Keratinocyte (primary cell): ENCODE measurements at regions not wholly inside any gene's neighbourhood (a gene's known extent, or its start where the extent isn't known, plus 50 kb on each side); places are given as distances from the start of the nearest gene placed in this dataset.

ENCODE experiments used
- DNase-seq: peaks from one replicate; pipeline ENCODE4 v3.0.0-alpha.2; 2011; ENCODE audit warnings: low read depth, missing footprints, low spot score
- FAIRE-seq: peaks from 2 replicates; lab custom pipeline; 2011; peaks lifted over from hg19 to GRCh38; lab: Jason Lieb, UNC
- H2AFZ ChIP-seq: 2 replicates; pipeline ENCODE4 v1.6.0; 2012; ENCODE audit warnings: low read length, control low read depth, inconsistent platforms; ENCODE audit not compliant: control insufficient read depth
- H3K27ac ChIP-seq: 2 replicates; pipeline ENCODE4 v1.5.1; 2011; ENCODE audit warnings: low read length; ENCODE audit not compliant: control insufficient read depth, insufficient read depth
- H3K27me3 ChIP-seq: 3 replicates; pipeline ENCODE4 v1.6.0; 2011; ENCODE audit warnings: low read length; ENCODE audit not compliant: control insufficient read depth, insufficient read depth; ENCODE audit errors: extremely low read depth
- H3K36me3 ChIP-seq, 2 experiments: 2 replicates in 1 of 2; 3 replicates in 1 of 2; pipeline ENCODE4 v1.5.1; 2011; ENCODE audit warnings: low read length in 2 of 2, mild to moderate bottlenecking in 1 of 2; ENCODE audit not compliant: control insufficient read depth in 2 of 2, insufficient read depth in 2 of 2; ENCODE audit errors: extremely low read depth in 1 of 2
- H3K4me1 ChIP-seq: 3 replicates; pipeline ENCODE4 v1.5.1; 2011; ENCODE audit warnings: low read length; ENCODE audit not compliant: control insufficient read depth, insufficient read depth; ENCODE audit errors: extremely low read depth
- H3K4me2 ChIP-seq: 3 replicates; pipeline ENCODE4 v1.6.0; 2011; ENCODE audit warnings: low read depth, low read length; ENCODE audit not compliant: control insufficient read depth, insufficient read depth; ENCODE audit errors: extremely low read depth
- H3K4me3 ChIP-seq, 3 experiments: fragments of 200-600 bp in 1 of 3; sonication (generic) in 1 of 3; 2 replicates in 2 of 3; 3 replicates in 1 of 3; pipeline ENCODE4 v1.5.1; 2011 to 2016; ENCODE audit warnings: low read length in 3 of 3, mild to moderate bottlenecking in 3 of 3, control low read depth in 2 of 3, inconsistent platforms in 1 of 3, low read depth in 1 of 3, mixed read lengths in 1 of 3, mixed run types in 1 of 3, moderate library complexity in 1 of 3; ENCODE audit not compliant: control insufficient read depth in 2 of 3, insufficient read depth in 2 of 3; ENCODE audit errors: extremely low read depth in 1 of 3
- H3K79me2 ChIP-seq: 2 replicates; pipeline ENCODE4 v1.6.0; 2012; ENCODE audit warnings: low read length; ENCODE audit not compliant: control insufficient read depth, insufficient read depth
- H3K9ac ChIP-seq: 3 replicates; pipeline ENCODE4 v1.6.0; 2011; ENCODE audit warnings: low read length; ENCODE audit not compliant: control insufficient read depth, insufficient read depth; ENCODE audit errors: extremely low read depth
- H3K9me1 ChIP-seq: 3 replicates; pipeline ENCODE4 v1.6.0; 2011; ENCODE audit warnings: low read length; ENCODE audit not compliant: control insufficient read depth, insufficient read depth; ENCODE audit errors: extremely low read depth
- H3K9me3 ChIP-seq: 2 replicates; pipeline ENCODE4 v1.5.1; 2012; ENCODE audit warnings: low read depth, low read length; ENCODE audit not compliant: control insufficient read depth
- H4K20me1 ChIP-seq: 3 replicates; pipeline ENCODE4 v1.6.0; 2011; ENCODE audit warnings: low read length; ENCODE audit not compliant: control insufficient read depth, insufficient read depth; ENCODE audit errors: extremely low read depth
- CTCF ChIP-seq, 3 experiments: IDR thresholded peaks in 1 of 3; conservative IDR thresholded peaks in 1 of 3; optimal IDR thresholded peaks in 1 of 3; 2 replicates in 2 of 3; 3 replicates in 1 of 3; pipeline versions ENCODE3 to v1.5.1; 2011; ENCODE audit warnings: low read length in 3 of 3, mild to moderate bottlenecking in 3 of 3, moderate library complexity in 2 of 3, control low read depth in 1 of 3, inconsistent platforms in 1 of 3; ENCODE audit not compliant: insufficient read depth in 2 of 3; ENCODE audit errors: extremely low read depth in 1 of 3
- EZH2 ChIP-seq: IDR thresholded peaks from one replicate; pipeline ENCODE4 v1.6.1; 2012; ENCODE audit warnings: inconsistent platforms, mild to moderate bottlenecking, low read length, moderate library complexity
- dilution Hi-C: fragments of 300-500 bp; cut with MboI; formaldehyde crosslinking; loops from one replicate; pipeline ENCODE4 v1.7.0; 2020; ENCODE audit warnings: low sequenced_read_pairs; ENCODE audit not compliant: extremely low pct_ligation_motif_present

GRCh38 chr4:45043911-45044310 is 317.6 kb upstream of the GNPDA2 start:
- no peaks in the 10 kb centered on the region for H3K9me3 ChIP-seq
- DNase-seq (no peak), FAIRE-seq (no peak)
- no peaks in the 10 kb centered on the region for H3K9me1 ChIP-seq
- H3K9ac ChIP-seq, result no peak overlapping the region
- no peak overlapping the region for H3K27ac ChIP-seq
- no peaks in the 10 kb centered on the region for H3K79me2 ChIP-seq
- H3K4me1 ChIP-seq, result no peaks in the 10 kb centered on the region
- H2AFZ ChIP-seq, result no peak overlapping the region
- no peak overlapping the region for H3K4me2 ChIP-seq
- H3K36me3 ChIP-seq, result no peaks in the 10 kb centered on the region
- dilution Hi-C loops, result no loop called here
- no peaks in the 10 kb centered on the region for H3K27me3 ChIP-seq
- no peak for TF ChIP-seq EZH2
- TF ChIP-seq CTCF (optimal IDR thresholded peaks at IDR 0.05 in 1 of 3, IDR thresholded peaks at IDR 0.05 in 1 of 3, conservative IDR thresholded peaks at IDR 0.05 in 1 of 3; ENCODE audit: extremely low read depth in 1 of 3, insufficient read depth in 2 of 3, low read length in 3 of 3), result no peak
- H3K4me3 ChIP-seq, result no peak overlapping the region
- H4K20me1 ChIP-seq, result no peaks in the 10 kb centered on the region

DNA sequence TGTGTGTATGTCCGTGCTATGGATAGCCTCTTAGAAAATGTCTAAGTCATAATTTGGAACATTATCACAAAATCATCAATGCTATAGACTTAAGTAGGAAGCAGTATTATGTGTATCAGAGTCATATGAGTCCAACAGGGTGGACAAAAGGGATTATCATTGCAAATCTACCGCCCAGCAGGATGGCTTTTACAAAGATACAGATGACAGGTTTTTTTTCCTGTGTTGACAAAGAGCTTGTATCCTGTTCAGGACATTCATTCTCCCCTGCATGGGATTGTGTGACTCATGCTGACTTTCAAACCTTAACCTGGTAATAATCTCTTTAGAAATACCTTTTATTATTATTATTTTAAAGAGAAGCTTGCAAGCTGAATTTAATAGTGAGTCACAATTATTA is 310.3 kb upstream of the GNPDA2 start:
- H3K79me2 ChIP-seq, result no peaks in the 10 kb centered on the region
- H3K4me2 ChIP-seq, result no peak overlapping the region
- no peak for FAIRE-seq
- dilution Hi-C loops, result no loop called here
- no peak overlapping the region for H2AFZ ChIP-seq
- H3K4me1 ChIP-seq, result no peaks in the 10 kb centered on the region
- no peaks in the 10 kb centered on the region for H3K9me1 ChIP-seq
- H3K27me3 ChIP-seq, result no peaks in the 10 kb centered on the region
- no peak overlapping the region for H3K4me3 ChIP-seq
- no peak for TF ChIP-seq EZH2
- TF ChIP-seq CTCF (optimal IDR thresholded peaks at IDR 0.05 in 1 of 3, IDR thresholded peaks at IDR 0.05 in 1 of 3, conservative IDR thresholded peaks at IDR 0.05 in 1 of 3; ENCODE audit: extremely low read depth in 1 of 3, insufficient read depth in 2 of 3, low read length in 3 of 3), result no peak
- no peak for DNase-seq
- H3K9me3 ChIP-seq, result no peaks in the 10 kb centered on the region
- no peak overlapping the region for H3K27ac ChIP-seq
- no peak overlapping the region for H3K9ac ChIP-seq
- no peaks in the 10 kb centered on the region for H3K36me3 ChIP-seq
- H4K20me1 ChIP-seq, result no peaks in the 10 kb centered on the region
